ENCODE measurements at regions not wholly inside any gene's neighbourhood (a gene's known extent, or its start where the extent isn't known, plus 50 kb on each side); places are given as distances from the start of the nearest gene placed in this dataset.

GRCh38 chr2:181153886-181154285 lies 173.5 kb downstream of the UBE2E3 start:
- TF ChIP-seq POLR2A (IDR thresholded peaks at IDR 0.05) (no peak), EP300 (IDR thresholded peaks at IDR 0.05) (no peak), CTCF (IDR thresholded peaks at IDR 0.05) (no peak)
- intact Hi-C loops (cut with DNase I): no loop called here
- Histone ChIP-seq H3K27me3 (no peaks in the 10 kb centered on the region), H3K4me1 (ENCODE audit: insufficient read depth) (no peaks in the 10 kb centered on the region), H3K27ac (no peak overlapping the region), H3K4me3 (no peak overlapping the region), H3K9me3 (no peaks in the 10 kb centered on the region), H3K36me3 (no peaks in the 10 kb centered on the region)
- DNase-seq: no peak
- WGBS, 3 donors: 40 to 49% (median 47%) methylated on average over 1 of the region's 1 CpG

GRCh38 chr2:181157326-181157725 lies 176.9 kb downstream of the UBE2E3 start:
- no peaks in the 10 kb centered on the region for H3K36me3 ChIP-seq
- no peaks in the 10 kb centered on the region for H3K9me3 ChIP-seq
- no peak for TF ChIP-seq EP300 (IDR thresholded peaks at IDR 0.05)
- TF ChIP-seq CTCF (IDR thresholded peaks at IDR 0.05): no peak
- no peak for TF ChIP-seq POLR2A (IDR thresholded peaks at IDR 0.05)
- intact Hi-C loops (cut with DNase I): no loop called here
- no peak for DNase-seq
- no peaks in the 10 kb centered on the region for H3K4me1 ChIP-seq (ENCODE audit: insufficient read depth)
- no peak overlapping the region for H3K4me3 ChIP-seq
- H3K27ac ChIP-seq: no peak overlapping the region
- 49 to 63% (median 57%) methylated on average over 4 of the region's 4 CpGs for WGBS, 3 donors
- H3K27me3 ChIP-seq: no peaks in the 10 kb centered on the region

- no peaks in the 10 kb centered on the region for H3K27me3 ChIP-seq
- H3K27ac ChIP-seq: no peak overlapping the region
- intact Hi-C loops (cut with DNase I): no loop called here
- 72 to 90% (median 80%) methylated on average over 1 of the region's 1 CpG for WGBS, 3 donors
- no peak for TF ChIP-seq POLR2A (IDR thresholded peaks at IDR 0.05)
- TF ChIP-seq EP300 (IDR thresholded peaks at IDR 0.05): no peak
- no peaks in the 10 kb centered on the region for H3K36me3 ChIP-seq
- H3K4me1 ChIP-seq (ENCODE audit: insufficient read depth): no peaks in the 10 kb centered on the region
- DNase-seq: no peak
- no peak overlapping the region for H3K4me3 ChIP-seq
- H3K9me3 ChIP-seq: no peaks in the 10 kb centered on the region
These were observed 178.0 kb downstream of the UBE2E3 start for GRCh38 chr2:181158427-181158826.

- no peaks in the 10 kb centered on the region for H3K27me3 ChIP-seq
- no peaks in the 10 kb centered on the region for H3K4me1 ChIP-seq (ENCODE audit: insufficient read depth)
- no peaks in the 10 kb centered on the region for H3K9me3 ChIP-seq
- H3K4me3 ChIP-seq: no peak overlapping the region
- intact Hi-C loops (cut with DNase I): no loop called here
- no peak for TF ChIP-seq CTCF (IDR thresholded peaks at IDR 0.05)
- TF ChIP-seq POLR2A (IDR thresholded peaks at IDR 0.05): no peak
- H3K27ac ChIP-seq: no peak overlapping the region
- DNase-seq: no peak
- WGBS, 3 donors: 95 to 100% (median 98%) methylated on average over 1 of the region's 1 CpG
- no peaks in the 10 kb centered on the region for H3K36me3 ChIP-seq
These were observed 181.2 kb downstream of the UBE2E3 start for GRCh38 chr2:181161615-181162014.

- Histone ChIP-seq H3K4me1 (ENCODE audit: insufficient read depth) (no peaks in the 10 kb centered on the region), H3K36me3 (no peaks in the 10 kb centered on the region), H3K27ac (no peak overlapping the region), H3K27me3 (no peaks in the 10 kb centered on the region), H3K9me3 (no peaks in the 10 kb centered on the region), H3K4me3 (no peak overlapping the region)
- TF ChIP-seq CTCF (IDR thresholded peaks at IDR 0.05): no peak
- TF ChIP-seq POLR2A (IDR thresholded peaks at IDR 0.05): no peak
- no peak for TF ChIP-seq EP300 (IDR thresholded peaks at IDR 0.05)
- intact Hi-C loops (cut with DNase I): no loop called here
- WGBS, 3 donors: 78 to 100% (median 96%) methylated on average over 1 of the region's 1 CpG
- no peak for DNase-seq
These were observed 182.7 kb downstream of the UBE2E3 start for GRCh38 chr2:181163139-181163538.
